PC-3 (cell line): ENCODE measurements at regions not wholly inside any gene's neighbourhood (a gene's known extent, or its start where the extent isn't known, plus 50 kb on each side); places are given as distances from the start of the nearest gene placed in this dataset.

Experiments used
- ATAC-seq: fragments of 200-7000 bp; cut with Tn5 transposase; 2 replicates; pipeline ENCODE4 v1.9.1; 2020; ENCODE audit warnings: mild to moderate bottlenecking, moderate library complexity
- BruUV-seq: library from RNA; stranded (reverse); fragments of 400-500 nt; replicated peaks from 2 replicates; lab custom pipeline; 2021; lab: Mats Ljungman, UMichigan
- CTCF ChIA-PET: fragments of 300-600 bp; sonication (Branson Sonifier 250); formaldehyde crosslinking; loops from one replicate; lab custom pipeline; 2022; ENCODE audit warnings: antibody characterized with exemption; lab: Charles Lee
- POLR2A ChIA-PET: fragments of 300-600 bp; sonication (Branson Sonifier 250); formaldehyde crosslinking; loops from one replicate; lab custom pipeline; 2022; ENCODE audit warnings: antibody characterized with exemption; ENCODE audit not compliant: unreplicated experiment; lab: Charles Lee
- DNase-seq: peaks from one replicate; pipeline ENCODE4 v3.0.0-alpha.2; 2015
- H2AFZ ChIP-seq: fragments of 300-600 bp; sonication (generic); 2 replicates; pipeline ENCODE4 v1.6.0; 2016; ENCODE audit warnings: antibody characterized with exemption, low read length
- H3F3A ChIP-seq: fragments of 300-600 bp; sonication (generic); one replicate; pipeline ENCODE4 v1.6.0; 2017; ENCODE audit warnings: antibody characterized with exemption, low read length, control low read depth, mild to moderate bottlenecking; ENCODE audit not compliant: unreplicated experiment
- H3K27ac ChIP-seq: fragments of 300-600 bp; sonication (generic); 2 replicates; pipeline ENCODE4 v1.5.1; 2016; ENCODE audit warnings: mild to moderate bottlenecking, low read length
- H3K27me3 ChIP-seq: fragments of 300-600 bp; sonication (generic); 2 replicates; pipeline ENCODE4 v1.6.1; 2016; ENCODE audit warnings: low read length, mixed read lengths
- H3K36me3 ChIP-seq: fragments of 300-600 bp; sonication (generic); 2 replicates; pipeline ENCODE4 v1.6.1; 2016; ENCODE audit warnings: low read depth, mixed run types, low read length, mixed read lengths
- H3K4me1 ChIP-seq: fragments of 300-600 bp; sonication (generic); 2 replicates; pipeline ENCODE4 v1.5.1; 2016; ENCODE audit warnings: low read length; ENCODE audit not compliant: insufficient read depth
- H3K4me2 ChIP-seq: fragments of 300-600 bp; sonication (generic); 2 replicates; pipeline ENCODE4 v1.6.0; 2016; ENCODE audit warnings: low read length
- H3K4me3 ChIP-seq: fragments of 300-600 bp; sonication (generic); 2 replicates; pipeline ENCODE4 v1.5.1; 2016; ENCODE audit warnings: mild to moderate bottlenecking, low read length, mixed read lengths
- H3K79me2 ChIP-seq: fragments of 300-600 bp; sonication (generic); 2 replicates; pipeline ENCODE4 v1.6.1; 2017; ENCODE audit warnings: low read length, mixed read lengths
- H3K9ac ChIP-seq: fragments of 300-600 bp; sonication (generic); 2 replicates; pipeline ENCODE4 v1.6.0; 2016; ENCODE audit warnings: mild to moderate bottlenecking, low read length
- H3K9me2 ChIP-seq: fragments of 300-600 bp; sonication (generic); replicated peaks from 2 replicates; pipeline ENCODE4 v1.6.1; 2016; ENCODE audit warnings: mixed run types, low read length, mixed read lengths
- H3K9me3 ChIP-seq: fragments of 300-600 bp; sonication (generic); 2 replicates; pipeline ENCODE4 v1.6.1; 2016; ENCODE audit warnings: low read length, mixed read lengths
- H4K20me1 ChIP-seq: fragments of 300-600 bp; sonication (generic); 2 replicates; pipeline ENCODE4 v1.6.1; 2016; ENCODE audit warnings: low read length, mixed read lengths
- EZH2 ChIP-seq: fragments of 300-600 bp; sonication (generic); IDR thresholded peaks from one replicate; pipeline ENCODE4 v1.6.1; 2017; ENCODE audit warnings: antibody characterized with exemption, mild to moderate bottlenecking, low read length; ENCODE audit not compliant: unreplicated experiment
- EZH2phosphoT487 ChIP-seq: fragments of 300-600 bp; sonication (generic); IDR thresholded peaks from 2 replicates; pipeline ENCODE4 v1.6.1; 2018; ENCODE audit warnings: mild to moderate bottlenecking, antibody characterized with exemption, low read length, borderline replicate concordance
- intact Hi-C: fragments of 100-400 bp; cut with micrococcal nuclease; formaldehyde crosslinking; loops from 2 replicates; pipeline ENCODE4 v1.9.0; 2023
- TF ChIP-seq, protein P1 (sequence below): fragments of 300-600 bp; sonication (generic); conservative IDR thresholded peaks from 2 replicates; pipeline ENCODE4 v1.5.1; 2017; ENCODE audit warnings: antibody characterized with exemption, low read depth, mild to moderate bottlenecking, low read length

DNA sequence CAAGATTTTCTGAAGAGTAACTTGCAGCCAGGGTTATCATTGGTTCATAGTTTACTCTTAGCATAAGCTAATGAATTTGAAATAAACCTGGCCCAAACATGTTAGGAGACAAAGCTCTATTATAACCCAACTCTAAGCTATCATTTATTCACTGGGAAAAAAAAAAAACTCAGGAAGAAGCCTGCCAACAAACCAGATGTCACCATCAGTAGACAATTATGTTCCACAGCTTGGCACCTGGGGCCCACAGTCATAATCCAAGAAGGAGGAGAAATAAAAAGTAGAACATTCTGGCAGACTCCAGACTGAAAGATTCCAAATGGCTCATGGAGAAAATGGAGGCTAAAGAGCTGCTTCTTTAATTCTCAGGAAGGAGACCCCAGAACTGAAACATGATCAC is 100.0 kb upstream of the CNR1 start:
- no peaks in the 10 kb centered on the region for H3K9me3 ChIP-seq
- H3K4me1 ChIP-seq = no peaks in the 10 kb centered on the region
- no peak overlapping the region for H3K27ac ChIP-seq
- DNase-seq (no peak), ATAC-seq (no peak)
- no peak overlapping the region for H3K9ac ChIP-seq
- no peaks in the 10 kb centered on the region for H3K9me2 ChIP-seq
- H3K4me2 ChIP-seq = no peak overlapping the region
- no peaks in the 10 kb centered on the region for H3K36me3 ChIP-seq
- H3F3A ChIP-seq = no peaks in the 10 kb centered on the region
- ChIA-PET POLR2A (no interaction called here), CTCF (no interaction called here)
- H2AFZ ChIP-seq = no peak overlapping the region
- no peak overlapping the region for H3K4me3 ChIP-seq
- H3K79me2 ChIP-seq = no peaks in the 10 kb centered on the region
- H3K27me3 ChIP-seq = peaks cover 7% of the 10 kb centered on the region; the same call in 1 of the 2 replicates
- no peaks in the 10 kb centered on the region for H4K20me1 ChIP-seq
- intact Hi-C loops = no loop called here
- no peak for TF ChIP-seq EZH2
- TF ChIP-seq, protein P1, sequence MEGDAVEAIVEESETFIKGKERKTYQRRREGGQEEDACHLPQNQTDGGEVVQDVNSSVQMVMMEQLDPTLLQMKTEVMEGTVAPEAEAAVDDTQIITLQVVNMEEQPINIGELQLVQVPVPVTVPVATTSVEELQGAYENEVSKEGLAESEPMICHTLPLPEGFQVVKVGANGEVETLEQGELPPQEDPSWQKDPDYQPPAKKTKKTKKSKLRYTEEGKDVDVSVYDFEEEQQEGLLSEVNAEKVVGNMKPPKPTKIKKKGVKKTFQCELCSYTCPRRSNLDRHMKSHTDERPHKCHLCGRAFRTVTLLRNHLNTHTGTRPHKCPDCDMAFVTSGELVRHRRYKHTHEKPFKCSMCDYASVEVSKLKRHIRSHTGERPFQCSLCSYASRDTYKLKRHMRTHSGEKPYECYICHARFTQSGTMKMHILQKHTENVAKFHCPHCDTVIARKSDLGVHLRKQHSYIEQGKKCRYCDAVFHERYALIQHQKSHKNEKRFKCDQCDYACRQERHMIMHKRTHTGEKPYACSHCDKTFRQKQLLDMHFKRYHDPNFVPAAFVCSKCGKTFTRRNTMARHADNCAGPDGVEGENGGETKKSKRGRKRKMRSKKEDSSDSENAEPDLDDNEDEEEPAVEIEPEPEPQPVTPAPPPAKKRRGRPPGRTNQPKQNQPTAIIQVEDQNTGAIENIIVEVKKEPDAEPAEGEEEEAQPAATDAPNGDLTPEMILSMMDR = no peak
- TF ChIP-seq EZH2phosphoT487 = no peak
- BruUV-seq = no TSS peak

DNA sequence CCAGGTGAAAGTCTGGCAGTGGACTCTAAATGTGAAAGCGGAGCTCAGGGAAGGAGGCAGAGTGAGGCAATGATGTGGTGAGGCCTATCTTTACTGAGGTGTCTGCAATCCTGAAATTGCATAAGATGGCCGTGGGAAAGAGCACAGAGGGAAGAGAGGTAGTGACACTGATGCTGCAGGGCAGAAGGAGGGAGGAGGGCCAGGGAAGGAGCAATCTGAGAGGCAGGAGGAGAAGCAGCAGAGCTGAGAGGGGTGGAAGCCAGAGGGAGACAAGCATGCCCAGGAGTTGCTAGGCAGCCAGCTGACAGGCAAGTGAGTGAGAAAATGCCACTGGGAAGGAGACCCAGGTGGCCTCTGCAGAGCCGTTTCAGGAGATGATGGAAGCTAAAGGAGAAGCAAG is 97.4 kb upstream of the CNR1 start:
- BruUV-seq = no TSS peak
- no peaks in the 10 kb centered on the region for H3K9me3 ChIP-seq
- H3K36me3 ChIP-seq = no peaks in the 10 kb centered on the region
- no peaks in the 10 kb centered on the region for H3K9me2 ChIP-seq
- DNase-seq (no peak), ATAC-seq (no peak)
- ChIA-PET POLR2A (no interaction called here), CTCF (no interaction called here)
- H3K27ac ChIP-seq = no peak overlapping the region
- H4K20me1 ChIP-seq = no peaks in the 10 kb centered on the region
- intact Hi-C loops = no loop called here
- TF ChIP-seq, protein P1 = no peak
- TF ChIP-seq EZH2phosphoT487 (no peak), EZH2 (no peak)
- H3K79me2 ChIP-seq = no peaks in the 10 kb centered on the region
- H3K27me3 ChIP-seq = peaks cover 3% of the 10 kb centered on the region; the same call in 1 of the 2 replicates
- H3K4me2 ChIP-seq = no peak overlapping the region
- H3K4me1 ChIP-seq = no peaks in the 10 kb centered on the region
- H2AFZ ChIP-seq = no peak overlapping the region
- H3K4me3 ChIP-seq = no peak overlapping the region
- no peak overlapping the region for H3K9ac ChIP-seq
- H3F3A ChIP-seq = no peaks in the 10 kb centered on the region

DNA sequence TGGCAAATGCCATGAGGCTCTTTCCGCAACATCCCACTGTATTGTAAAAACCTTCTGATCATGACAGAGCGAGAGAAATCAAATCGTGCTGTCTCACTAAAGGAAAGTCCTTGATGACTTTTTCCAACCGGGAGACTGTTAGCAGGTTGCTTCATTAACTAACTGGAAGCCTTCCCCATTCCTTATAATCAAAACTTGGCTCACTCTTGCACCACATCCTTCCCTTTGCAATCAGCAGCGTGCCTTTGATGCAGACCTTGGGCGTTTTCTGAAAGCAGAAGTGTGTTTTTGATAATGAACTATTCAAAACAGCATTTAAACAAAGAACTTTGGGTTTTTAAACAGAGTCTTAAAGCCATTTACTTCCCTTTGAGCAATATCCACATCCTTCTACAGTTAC is 96.2 kb upstream of the CNR1 start:
- Histone ChIP-seq H3K9me3 (no peaks in the 10 kb centered on the region), H2AFZ (no peak overlapping the region), H3K27me3 (no peaks in the 10 kb centered on the region), H3K9ac (no peak overlapping the region), H3K9me2 (no peaks in the 10 kb centered on the region), H4K20me1 (no peaks in the 10 kb centered on the region), H3K4me1 (no peaks in the 10 kb centered on the region), H3K36me3 (no peaks in the 10 kb centered on the region), H3K79me2 (no peaks in the 10 kb centered on the region), H3K4me2 (no peak overlapping the region), H3F3A (no peaks in the 10 kb centered on the region), H3K27ac (no peak overlapping the region), H3K4me3 (no peak overlapping the region)
- ChIA-PET POLR2A (no interaction called here), CTCF (no interaction called here)
- ATAC-seq (no peak), DNase-seq (no peak)
- no TSS peak for BruUV-seq
- TF ChIP-seq EZH2phosphoT487 = no peak
- TF ChIP-seq, protein P1 = no peak
- no peak for TF ChIP-seq EZH2
- intact Hi-C loops = no loop called here
